SU-DHL-6 (cell line): ENCODE measurements at regions not wholly inside any gene's neighbourhood (a gene's known extent, or its start where the extent isn't known, plus 50 kb on each side); places are given as distances from the start of the nearest gene placed in this dataset.

ENCODE experiments used
- CTCF ChIP-seq: fragments of 200-600 bp; sonication (generic); IDR thresholded peaks from one replicate; pipeline ENCODE4 v1.5.1; 2017; ENCODE audit warnings: antibody characterized with exemption, mild to moderate bottlenecking, low read length, moderate library complexity; ENCODE audit not compliant: insufficient read depth, poor library complexity, severe bottlenecking
- EZH2phosphoT487 ChIP-seq: fragments of 200-600 bp; sonication (generic), shearing (Covaris generic); conservative IDR thresholded peaks from 2 replicates; pipeline ENCODE4 v1.6.1; 2018; ENCODE audit warnings: mild to moderate bottlenecking, antibody characterized with exemption, low read length, moderate library complexity, mixed read lengths

GRCh38 chrX:148134578-148134977 is 153.4 kb downstream of the FMR1NB start:
- no peak for TF ChIP-seq CTCF
- no peak for TF ChIP-seq EZH2phosphoT487
